ENCODE measurements at regions not wholly inside any gene's neighbourhood (a gene's known extent, or its start where the extent isn't known, plus 50 kb on each side); places are given as distances from the start of the nearest gene placed in this dataset.

- TF ChIP-seq USF2 (IDR thresholded peaks at IDR 0.05; ENCODE audit: low read length): no peak
- no peak for TF ChIP-seq EP300 (IDR thresholded peaks at IDR 0.05; ENCODE audit: borderline replicate concordance in 1 of 2, low read depth in 2 of 2, low read length in 2 of 2)
- TF ChIP-seq KDM1A (IDR thresholded peaks at IDR 0.05; ENCODE audit: borderline replicate concordance, low read length): no peak
- TF ChIP-seq HDAC6 (IDR thresholded peaks at IDR 0.05; ENCODE audit: low read depth, low read length): no peak
- TF ChIP-seq CEBPB (IDR thresholded peaks at IDR 0.05; ENCODE audit: low read depth, low read length): no peak
- no peak for TF ChIP-seq RXRA (IDR thresholded peaks at IDR 0.05; ENCODE audit: insufficient read depth, low read depth, low read length)
- no peak for TF ChIP-seq TBP (IDR thresholded peaks at IDR 0.05; ENCODE audit: low read depth, low read length)
These were observed 289.1 kb upstream of the MCTP2 start (continued) for GRCh38 chr15:93942269-93942694.

All from H1 (cell line).